ENCODE measurements at regions not wholly inside any gene's neighbourhood (a gene's known extent, or its start where the extent isn't known, plus 50 kb on each side); places are given as distances from the start of the nearest gene placed in this dataset.

DNA sequence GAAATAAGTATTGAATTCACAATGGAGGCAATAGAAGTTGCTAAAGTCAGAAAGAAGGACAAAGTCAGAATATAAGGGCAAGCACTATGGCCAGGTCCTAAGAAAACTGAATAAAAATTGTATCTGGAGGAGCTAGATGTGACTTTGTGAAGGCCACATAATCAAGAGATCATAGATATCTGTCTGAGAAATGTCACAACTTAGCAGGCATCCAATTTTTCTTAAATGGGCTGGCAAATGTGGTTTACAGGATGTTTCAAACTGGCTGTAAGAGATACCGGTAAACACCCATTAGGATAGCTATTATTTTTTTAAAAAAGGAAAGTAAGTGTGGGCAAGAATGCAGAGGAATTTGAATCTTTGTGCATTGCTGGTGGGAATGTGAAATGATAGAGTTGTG lies 303.1 kb upstream of the CHORDC1 start:
- TF ChIP-seq EZH2 (optimal IDR thresholded peaks at IDR 0.05; ENCODE audit: low read depth, low read length) (no peak), CTCF (IDR thresholded peaks at IDR 0.05; ENCODE audit: low read length) (no peak), EZH2phosphoT487 (IDR thresholded peaks at IDR 0.05; ENCODE audit: low read length) (no peak)
- no peak for DNase-seq
- Histone ChIP-seq H3K27ac (ENCODE audit: low read length) (no peak overlapping the region), H3K9me3 (replicated peaks; ENCODE audit: insufficient read depth, low read length) (no peaks in the 10 kb centered on the region), H3K9ac (ENCODE audit: low read length) (no peak overlapping the region), H3K4me3 (ENCODE audit: low read length) (no peak overlapping the region), H3K4me2 (ENCODE audit: low read depth, low read length) (no peak overlapping the region), H3K36me3 (replicated peaks; ENCODE audit: insufficient read depth, low read length) (no peaks in the 10 kb centered on the region), H2AFZ (ENCODE audit: low read length) (no peak overlapping the region), H3K9me2 (replicated peaks; ENCODE audit: insufficient read depth, low read length) (no peaks in the 10 kb centered on the region), H3K79me2 (ENCODE audit: low read length) (no peaks in the 10 kb centered on the region), H4K20me1 (ENCODE audit: insufficient read depth, low read length) (no peaks in the 10 kb centered on the region), H3F3A (ENCODE audit: insufficient read depth, low read length) (no peaks in the 10 kb centered on the region), H3K27me3 (replicated peaks; ENCODE audit: insufficient read depth, low read length) (no peaks in the 10 kb centered on the region), H3K4me1 (ENCODE audit: low read length) (no peaks in the 10 kb centered on the region)

GRCh38 chr11:90512846-90513245 lies 290.0 kb upstream of the CHORDC1 start:
- Histone ChIP-seq H3K4me3 (ENCODE audit: low read length) (no peak overlapping the region), H3K27ac (ENCODE audit: low read length) (peak overlapping the region; percentile 48; the same call in 1 of the 2 replicates), H3K36me3 (replicated peaks; ENCODE audit: insufficient read depth, low read length) (no peaks in the 10 kb centered on the region), H3K9me3 (replicated peaks; ENCODE audit: insufficient read depth, low read length) (no peaks in the 10 kb centered on the region), H3K4me1 (ENCODE audit: low read length) (peaks cover 9% of the 10 kb centered on the region; the same call in 1 of the 2 replicates), H3K9ac (ENCODE audit: low read length) (no peak overlapping the region), H3K9me2 (replicated peaks; ENCODE audit: insufficient read depth, low read length) (no peaks in the 10 kb centered on the region), H2AFZ (ENCODE audit: low read length) (no peak overlapping the region), H4K20me1 (ENCODE audit: insufficient read depth, low read length) (no peaks in the 10 kb centered on the region), H3K79me2 (ENCODE audit: low read length) (no peaks in the 10 kb centered on the region), H3F3A (ENCODE audit: insufficient read depth, low read length) (peaks cover 7% of the 10 kb centered on the region; the same call in 1 of the 2 replicates), H3K27me3 (replicated peaks; ENCODE audit: insufficient read depth, low read length) (no peaks in the 10 kb centered on the region), H3K4me2 (ENCODE audit: low read depth, low read length) (no peak overlapping the region)
- no peak for TF ChIP-seq EZH2 (optimal IDR thresholded peaks at IDR 0.05; ENCODE audit: low read depth, low read length)
- TF ChIP-seq EZH2phosphoT487 (IDR thresholded peaks at IDR 0.05; ENCODE audit: low read length): no peak
- TF ChIP-seq CTCF (IDR thresholded peaks at IDR 0.05; ENCODE audit: low read length): no peak
- peak; percentile 63 for DNase-seq

DNA sequence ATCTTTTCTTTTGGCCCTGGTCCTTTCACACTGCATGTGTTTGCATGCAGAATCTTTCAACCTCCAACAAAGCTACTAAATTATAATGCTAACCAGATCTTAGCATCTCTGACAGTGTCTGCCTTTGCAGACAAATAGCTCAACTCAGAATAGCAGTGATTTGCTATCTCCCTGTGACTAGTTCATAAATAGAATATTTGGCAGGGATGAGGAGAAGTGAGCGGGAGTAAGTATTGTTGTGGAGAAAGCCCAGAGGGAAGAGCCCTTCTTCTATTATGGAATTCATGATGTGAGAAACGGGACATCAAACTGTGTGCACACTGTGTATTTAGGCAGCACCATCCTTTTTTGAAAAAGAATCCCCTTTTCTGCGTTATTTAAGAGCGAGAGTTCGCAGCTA lies 288.0 kb upstream of the CHORDC1 start:
- Histone ChIP-seq H3K9ac (ENCODE audit: low read length) (no peak overlapping the region), H3K27me3 (replicated peaks; ENCODE audit: insufficient read depth, low read length) (no peaks in the 10 kb centered on the region), H3K9me3 (replicated peaks; ENCODE audit: insufficient read depth, low read length) (no peaks in the 10 kb centered on the region), H3K4me1 (ENCODE audit: low read length) (peaks cover 9% of the 10 kb centered on the region; the same call in 1 of the 2 replicates), H3F3A (ENCODE audit: insufficient read depth, low read length) (peaks cover 7% of the 10 kb centered on the region; the same call in 1 of the 2 replicates), H3K79me2 (ENCODE audit: low read length) (no peaks in the 10 kb centered on the region), H3K36me3 (replicated peaks; ENCODE audit: insufficient read depth, low read length) (no peaks in the 10 kb centered on the region), H4K20me1 (ENCODE audit: insufficient read depth, low read length) (no peaks in the 10 kb centered on the region), H3K9me2 (replicated peaks; ENCODE audit: insufficient read depth, low read length) (no peaks in the 10 kb centered on the region), H2AFZ (ENCODE audit: low read length) (no peak overlapping the region), H3K4me3 (ENCODE audit: low read length) (no peak overlapping the region), H3K27ac (ENCODE audit: low read length) (no peak overlapping the region), H3K4me2 (ENCODE audit: low read depth, low read length) (no peak overlapping the region)
- TF ChIP-seq EZH2 (optimal IDR thresholded peaks at IDR 0.05; ENCODE audit: low read depth, low read length): no peak
- no peak for TF ChIP-seq EZH2phosphoT487 (IDR thresholded peaks at IDR 0.05; ENCODE audit: low read length)
- no peak for TF ChIP-seq CTCF (IDR thresholded peaks at IDR 0.05; ENCODE audit: low read length)
- DNase-seq: no peak
